Heart left ventricle (tissue), 16 donors: ENCODE measurements at regions not wholly inside any gene's neighbourhood (a gene's known extent, or its start where the extent isn't known, plus 50 kb on each side); places are given as distances from the start of the nearest gene placed in this dataset.

Experiments used
- ATAC-seq, 4 donors: fragments of 200-7000 bp; cut with Tn5 transposase; one replicate each; pipeline ENCODE4 v1.9.1; 2020 to 2022; ENCODE audit warnings: moderate library complexity in 4 of 4, mild to moderate bottlenecking in 3 of 4, moderate number of reproducible peaks in 1 of 4
- DNase-seq, 5 donors: peaks; one replicate each; pipeline ENCODE4 v3.0.0-alpha.2; 2020
- H3K27ac ChIP-seq, 12 donors: fragments of 200-600 bp; sonication (generic) in 4 of 12; one replicate each; pipeline versions ENCODE4 v1.5.0 to v1.8.0; 2016 to 2022; ENCODE audit warnings: mild to moderate bottlenecking in 2 of 12
- H3K27me3 ChIP-seq, 9 donors: fragments of 200-600 bp; sonication (generic) in 2 of 9; one replicate each; pipeline versions ENCODE4 v1.5.1 to v1.8.0; 2016 to 2022; ENCODE audit warnings: mild to moderate bottlenecking in 3 of 9
- H3K36me3 ChIP-seq, 9 donors: fragments of 200-600 bp; sonication (generic) in 2 of 9; one replicate each; pipeline versions ENCODE4 v1.5.0 to v1.8.0; 2018 to 2022; ENCODE audit warnings: mild to moderate bottlenecking in 2 of 9
- H3K4me1 ChIP-seq, 12 donors: fragments of 200-600 bp; sonication (generic) in 4 of 12; one replicate each; pipeline versions ENCODE4 v1.5.0 to v1.8.0; 2016 to 2022; ENCODE audit warnings: mild to moderate bottlenecking in 3 of 12
- H3K4me3 ChIP-seq, 12 donors: fragments of 200-600 bp; sonication (generic) in 4 of 12; one replicate each; pipeline versions ENCODE4 v1.5.0 to v1.8.0; 2017 to 2022; ENCODE audit warnings: mild to moderate bottlenecking in 9 of 12, moderate library complexity in 4 of 12
- H3K9me3 ChIP-seq, 12 donors: fragments of 200-600 bp; sonication (generic) in 4 of 12; one replicate each; pipeline versions ENCODE4 v1.5.0 to v1.8.0; 2016 to 2022; ENCODE audit warnings: mild to moderate bottlenecking in 1 of 12
- POLR2A ChIP-seq, 2 donors: fragments of 450-650 bp; IDR thresholded peaks; one replicate each; pipeline ENCODE4 v1.6.1; 2017; ENCODE audit warnings: antibody characterized with exemption in 2 of 2, mild to moderate bottlenecking in 2 of 2, moderate library complexity in 2 of 2
- WGBS, 4 donors: extraction: QIAGEN DNeasy Blood & Tissue Kit in 2 of 4; methylation state at CpG; one replicate each; pipeline versions ENCODE4 v1.1.5 to v1.1.7; 2013 to 2018; 5-methylcytosine and 5-hydroxymethylcytosine counted together
- intact Hi-C, 10 donors: fragments of 100-400 bp; cut with DNase I; formaldehyde crosslinking; loops; one replicate each; pipeline versions ENCODE4 v1.11.1 to v1.14.2; 2022
- TF ChIP-seq, protein P1 (sequence below), 12 donors: fragments of 200-600 bp; sonication (generic) in 4 of 12; IDR thresholded peaks; one replicate each; pipeline versions ENCODE4 v1.5.0 to v1.8.0; 2018 to 2022; ENCODE audit warnings: antibody characterized with exemption in 12 of 12, mild to moderate bottlenecking in 5 of 12
- donor health status: ischemic (EF 13 %, LVEDD 7.1; RV severe dilation, severe dysfunction).
- donor health status: healthy with polysubstance abuse.
- donor health status: DM: no; HTN: yes; CAD: no.
- donor health status: DM: no; HTN: no; CAD: no.
- donor health status: ischemic (EF 25% LVEDD 6.9; RV normal size, moderate dysfunction).
- donor health status: ischemic (EF 25% LVEDD 5.7; RV mildly dilated, moderate dysfunction).
- donor health status: healthy.
- donor health status: DM: yes; HTN: yes; CAD: no.
- donor health status: ischemic (EF 35%, LVEDD 5.7; RV mildly dilated, moderate dysfunction).
- donor health status: nonischemic (EF 11% LVEDD 7.7; RV severe dilation, severe dysfunction).
- donor health status: DM: yes; HTN: yes; CAD: no.
- donor health status: PGD.
- donor health status: ischemic (EF 29% LVEDD 5.4; RV normal size, mild dysfunction).
- donor health status: nonischemic (EF 23%, LVEDD 6.1; RV moderate dilation, normal function).

DNA sequence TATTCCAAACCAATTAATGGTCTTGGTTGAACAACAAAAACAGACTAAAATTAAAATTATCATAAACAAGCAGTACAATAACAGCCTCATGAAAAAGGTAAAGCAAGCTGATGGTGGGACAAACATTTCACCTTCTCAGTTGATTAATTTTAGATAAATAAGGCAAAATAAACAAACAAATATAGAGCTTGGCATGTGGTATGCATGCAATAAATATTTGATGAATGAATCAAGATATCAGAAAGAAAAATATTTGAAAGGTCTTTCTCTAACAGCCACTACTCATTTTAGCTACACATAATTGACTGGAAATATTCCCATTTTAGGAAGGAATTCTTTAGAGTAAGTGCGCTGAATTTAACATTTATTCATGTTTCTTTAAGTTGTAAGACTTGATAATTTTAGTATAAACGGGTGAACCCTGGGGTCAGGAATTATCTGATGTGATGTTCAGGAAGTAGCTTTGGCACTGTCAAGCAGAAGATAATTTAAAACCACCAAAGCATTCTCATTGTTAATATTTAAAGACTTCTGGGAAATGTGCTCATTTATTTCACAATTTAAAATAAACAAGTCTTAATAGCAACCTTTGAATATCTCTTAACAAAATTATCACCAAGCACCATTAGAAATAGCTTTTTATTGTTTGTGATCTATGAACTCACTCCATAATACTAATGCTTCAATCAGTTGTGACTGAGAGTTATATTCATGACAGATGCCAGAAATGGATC lies 372.3 kb upstream of the TGFBR2 start:
- H3K4me1 ChIP-seq, result peaks cover 0 to 50% (median 19%) of the 10 kb centered on the region in 12 donors
- peak overlapping the region in 3 of 12 donors; percentile 7 to 60 (median 17) for H3K27ac ChIP-seq
- intact Hi-C loops, result loop anchor here in 4 of 10 donors (5.0 kb wide), 4 partner anchors 53 to 448 kb away; no protein-coding TSS in a partner anchor
- peaks cover 0 to 8% (median 0%) of the 10 kb centered on the region in 12 donors for H3K9me3 ChIP-seq
- 57 to 61% (median 60%) methylated on average over 2 of the region's 2 CpGs for WGBS, 4 donors
- DNase-seq (no peak), ATAC-seq (no peak)
- no peak overlapping the region for H3K4me3 ChIP-seq
- TF ChIP-seq POLR2A (IDR thresholded peaks at IDR 0.05), result no peak
- TF ChIP-seq, protein P1, sequence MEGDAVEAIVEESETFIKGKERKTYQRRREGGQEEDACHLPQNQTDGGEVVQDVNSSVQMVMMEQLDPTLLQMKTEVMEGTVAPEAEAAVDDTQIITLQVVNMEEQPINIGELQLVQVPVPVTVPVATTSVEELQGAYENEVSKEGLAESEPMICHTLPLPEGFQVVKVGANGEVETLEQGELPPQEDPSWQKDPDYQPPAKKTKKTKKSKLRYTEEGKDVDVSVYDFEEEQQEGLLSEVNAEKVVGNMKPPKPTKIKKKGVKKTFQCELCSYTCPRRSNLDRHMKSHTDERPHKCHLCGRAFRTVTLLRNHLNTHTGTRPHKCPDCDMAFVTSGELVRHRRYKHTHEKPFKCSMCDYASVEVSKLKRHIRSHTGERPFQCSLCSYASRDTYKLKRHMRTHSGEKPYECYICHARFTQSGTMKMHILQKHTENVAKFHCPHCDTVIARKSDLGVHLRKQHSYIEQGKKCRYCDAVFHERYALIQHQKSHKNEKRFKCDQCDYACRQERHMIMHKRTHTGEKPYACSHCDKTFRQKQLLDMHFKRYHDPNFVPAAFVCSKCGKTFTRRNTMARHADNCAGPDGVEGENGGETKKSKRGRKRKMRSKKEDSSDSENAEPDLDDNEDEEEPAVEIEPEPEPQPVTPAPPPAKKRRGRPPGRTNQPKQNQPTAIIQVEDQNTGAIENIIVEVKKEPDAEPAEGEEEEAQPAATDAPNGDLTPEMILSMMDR (IDR thresholded peaks at IDR 0.05), result no peak
- H3K27me3 ChIP-seq, result no peaks in the 10 kb centered on the region
- no peaks in the 10 kb centered on the region for H3K36me3 ChIP-seq

DNA sequence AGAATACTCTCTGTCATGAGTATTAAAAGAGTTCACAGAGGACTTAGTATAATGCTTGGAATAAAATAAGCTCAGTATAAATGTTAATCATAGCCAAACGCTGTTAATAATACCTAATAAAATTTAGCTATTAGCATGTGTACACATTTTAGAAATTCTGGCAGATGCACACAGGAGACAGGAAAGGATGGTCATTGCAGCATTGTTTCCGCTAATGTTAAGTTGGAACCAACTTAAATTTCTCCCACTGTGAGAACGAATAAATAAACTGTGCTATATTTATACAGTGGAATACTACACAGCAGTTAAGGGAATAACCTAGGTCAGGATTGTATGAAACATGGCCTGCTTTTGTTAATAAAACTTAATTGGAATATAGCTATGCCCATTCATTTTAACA lies 370.4 kb upstream of the TGFBR2 start:
- no peaks in the 10 kb centered on the region for H3K27me3 ChIP-seq
- H3K4me1 ChIP-seq, result peaks cover 0 to 32% (median 13%) of the 10 kb centered on the region in 12 donors
- DNase-seq (no peak), ATAC-seq (no peak)
- TF ChIP-seq, protein P1 (IDR thresholded peaks at IDR 0.05), result no peak
- no peak for TF ChIP-seq POLR2A (IDR thresholded peaks at IDR 0.05)
- H3K36me3 ChIP-seq, result no peaks in the 10 kb centered on the region
- H3K9me3 ChIP-seq, result peaks cover 0 to 8% (median 0%) of the 10 kb centered on the region in 12 donors
- intact Hi-C loops, result loop anchor here in 1 of 10 donors (5.0 kb wide), 1 partner anchor 46 kb away; no protein-coding TSS in a partner anchor
- no peak overlapping the region for H3K27ac ChIP-seq
- H3K4me3 ChIP-seq, result no peak overlapping the region
- WGBS, 4 donors, result 72 to 79% (median 76%) methylated on average over 3 of the region's 3 CpGs

DNA sequence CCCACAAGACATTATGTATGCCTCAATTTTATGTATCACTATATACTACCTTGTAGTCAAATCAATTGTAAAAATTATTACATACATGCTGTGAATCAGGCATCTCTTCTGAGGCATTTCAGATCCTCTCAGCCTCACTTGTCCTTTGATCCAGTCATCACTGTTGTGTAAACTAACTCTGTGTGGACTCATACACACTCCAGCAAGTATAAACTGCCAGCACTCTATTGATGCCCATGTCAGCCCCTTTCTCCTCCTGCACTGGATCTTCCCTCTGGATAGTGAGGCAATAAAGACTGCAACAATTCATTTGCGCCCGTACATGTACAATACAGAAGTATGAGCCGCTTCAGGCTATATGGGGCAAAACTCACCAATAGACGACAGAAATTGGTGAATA lies 364.7 kb upstream of the TGFBR2 start:
- H3K4me3 ChIP-seq, result no peak overlapping the region
- no peak overlapping the region for H3K27ac ChIP-seq
- H3K4me1 ChIP-seq, result no peaks in the 10 kb centered on the region
- peaks cover 0 to 8% (median 0%) of the 10 kb centered on the region in 12 donors for H3K9me3 ChIP-seq
- no peak for DNase-seq
- H3K36me3 ChIP-seq, result no peaks in the 10 kb centered on the region
- intact Hi-C loops, result no loop called here
- 82 to 98% (median 91%) methylated on average over 4 of the region's 4 CpGs for WGBS, 4 donors
- ATAC-seq, result no peak
- no peaks in the 10 kb centered on the region for H3K27me3 ChIP-seq
- TF ChIP-seq, protein P1 (IDR thresholded peaks at IDR 0.05), result no peak
- TF ChIP-seq POLR2A (IDR thresholded peaks at IDR 0.05), result no peak

DNA sequence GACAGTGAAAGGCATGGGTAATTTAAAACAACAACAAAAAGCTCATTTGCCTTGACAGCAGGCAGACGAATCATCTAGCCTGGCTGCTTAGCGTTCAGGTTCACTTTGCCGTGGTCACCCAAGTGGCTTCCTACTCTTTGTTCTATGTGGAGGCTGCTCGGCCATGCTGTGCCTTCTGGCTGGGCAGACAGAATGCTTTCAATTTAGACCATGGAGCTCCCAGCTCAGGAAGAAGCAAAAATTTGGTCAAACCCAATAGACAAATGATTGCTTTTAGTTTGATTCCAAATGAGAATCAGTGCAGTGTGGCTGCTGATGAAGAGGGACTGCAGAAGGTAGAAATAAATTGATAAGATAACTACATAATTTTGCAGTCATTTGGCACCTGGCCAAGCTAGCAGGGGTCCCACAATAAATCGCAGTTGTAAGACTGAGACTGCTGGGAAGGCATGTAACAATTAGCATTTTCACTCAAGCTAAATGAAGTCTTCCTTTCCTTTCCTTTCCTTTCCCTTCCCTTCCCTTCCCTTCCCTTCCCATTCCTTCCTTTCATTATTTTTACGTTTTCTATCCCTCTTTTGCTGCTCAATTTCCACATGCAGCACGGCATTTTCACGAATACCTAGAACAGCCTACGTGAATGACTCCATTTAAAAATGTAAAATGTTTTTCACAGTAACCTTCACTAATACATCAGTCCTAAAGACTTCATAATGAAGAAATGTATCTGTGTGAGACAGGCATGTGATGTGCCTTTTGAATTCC lies 360.4 kb upstream of the TGFBR2 start:
- TF ChIP-seq POLR2A (IDR thresholded peaks at IDR 0.05), result no peak
- TF ChIP-seq, protein P1 (IDR thresholded peaks at IDR 0.05), result no peak

More for the DNA sequence above, 360.4 kb upstream of the TGFBR2 start:
- WGBS, 4 donors, result 81 to 90% (median 84%) methylated on average over 9 of the region's 9 CpGs
- ATAC-seq (no peak), DNase-seq (no peak)
- H3K4me1 ChIP-seq, result peaks cover 0 to 4% (median 0%) of the 10 kb centered on the region in 12 donors
- no peak overlapping the region for H3K27ac ChIP-seq
- no peaks in the 10 kb centered on the region for H3K9me3 ChIP-seq
- H3K27me3 ChIP-seq, result no peaks in the 10 kb centered on the region
- no peak overlapping the region for H3K4me3 ChIP-seq
- intact Hi-C loops, result no loop called here
- no peaks in the 10 kb centered on the region for H3K36me3 ChIP-seq
